GM21619 (cell line): ENCODE measurements at regions not wholly inside any gene's neighbourhood (a gene's known extent, or its start where the extent isn't known, plus 50 kb on each side); places are given as distances from the start of the nearest gene placed in this dataset.
"Not testable (repeated sequence)": the region's sequence is repeated elsewhere in the genome, so short reads cannot be mapped to it uniquely, and the experiment has no call there.

Experiments
- ATAC-seq: cut with Tn5 transposase; IDR thresholded peaks from one replicate; pipeline ENCODE4 v1.9.1; 2021; ENCODE audit not compliant: unreplicated experiment

GRCh38 chr4:24211856-24212255 is 322.0 kb upstream of the PPARGC1A start:
- ATAC-seq: no peak

- ATAC-seq: no peak
Observed at GRCh38 chr4:24210332-24210902, 320.6 kb upstream of the PPARGC1A start.

DNA sequence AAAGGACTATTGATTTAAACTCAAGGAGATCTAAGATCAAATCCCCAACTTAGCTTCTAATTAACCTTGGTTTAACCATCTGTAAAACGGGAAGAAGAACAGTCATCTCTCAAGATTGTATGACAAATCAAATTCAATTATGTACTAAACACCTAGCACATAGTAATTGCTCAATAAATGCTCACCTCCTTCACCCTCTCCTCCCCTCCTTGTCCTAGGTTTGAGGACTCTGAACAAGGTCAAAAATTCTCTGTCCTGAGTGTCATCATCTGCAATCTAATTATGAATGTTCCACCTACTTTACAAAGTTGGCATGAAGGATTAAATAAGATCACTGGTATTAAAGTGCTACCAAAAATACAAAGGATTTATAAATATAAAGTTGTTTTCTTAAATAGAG is 320.1 kb upstream of the PPARGC1A start:
- ATAC-seq: no peak

DNA sequence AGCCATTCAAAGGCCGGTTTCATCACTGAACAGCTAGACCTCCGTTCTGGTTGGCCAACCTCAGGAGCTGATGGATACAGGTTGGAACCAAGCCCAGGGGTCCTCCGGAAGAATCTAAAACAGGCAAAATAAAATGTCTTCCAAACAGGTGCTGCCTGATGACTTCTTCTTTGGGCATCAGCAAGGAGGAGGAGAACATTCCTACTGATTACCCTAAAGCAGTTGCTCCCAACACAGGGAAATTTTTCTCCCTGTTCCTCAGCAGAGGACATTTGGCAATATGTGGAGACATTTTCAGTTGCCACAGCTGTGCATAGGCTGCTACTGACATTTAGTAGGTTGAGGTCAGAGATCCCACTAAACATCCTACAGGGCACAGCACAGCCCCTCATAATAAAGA is 319.3 kb upstream of the PPARGC1A start:
- no peak for ATAC-seq

DNA sequence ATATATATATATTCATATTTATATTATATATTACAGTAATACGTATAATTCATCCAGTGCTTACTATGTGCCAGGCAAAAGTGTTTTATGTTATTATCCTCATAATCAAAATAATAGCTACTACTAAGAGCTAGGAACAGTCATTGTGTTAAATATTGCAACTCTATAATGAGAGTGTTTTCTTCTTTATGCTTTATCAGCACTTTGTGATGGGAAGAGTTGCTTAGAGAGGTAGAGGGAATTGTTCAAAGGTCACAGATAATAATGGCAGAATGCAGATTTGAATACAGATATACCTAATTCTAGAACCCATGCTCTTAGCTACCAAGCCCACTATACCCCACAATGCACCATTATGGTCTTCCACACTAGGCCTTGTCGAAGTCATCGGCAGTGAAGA is 318.8 kb upstream of the PPARGC1A start:
- no peak for ATAC-seq

DNA sequence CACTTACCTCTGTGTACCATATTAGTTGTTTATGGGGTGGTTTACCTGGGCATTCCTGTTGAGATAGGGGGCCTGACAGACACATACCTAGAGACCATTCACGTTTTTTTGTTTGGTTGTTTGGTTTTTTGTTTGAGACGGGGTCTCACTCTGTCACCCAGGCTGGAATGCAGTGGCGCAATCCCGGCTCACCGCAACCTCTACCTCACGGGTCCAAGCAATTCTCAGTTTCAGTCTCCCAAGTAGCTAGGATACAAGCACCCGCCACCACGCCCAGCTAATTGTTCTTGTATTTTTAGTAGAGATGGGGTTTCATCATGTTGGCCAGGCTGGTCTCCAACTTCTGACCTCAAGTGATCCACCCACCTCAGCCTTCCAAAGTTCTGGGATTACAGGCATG is 314.9 kb upstream of the PPARGC1A start:
- ATAC-seq: not testable (repeated sequence)

DNA sequence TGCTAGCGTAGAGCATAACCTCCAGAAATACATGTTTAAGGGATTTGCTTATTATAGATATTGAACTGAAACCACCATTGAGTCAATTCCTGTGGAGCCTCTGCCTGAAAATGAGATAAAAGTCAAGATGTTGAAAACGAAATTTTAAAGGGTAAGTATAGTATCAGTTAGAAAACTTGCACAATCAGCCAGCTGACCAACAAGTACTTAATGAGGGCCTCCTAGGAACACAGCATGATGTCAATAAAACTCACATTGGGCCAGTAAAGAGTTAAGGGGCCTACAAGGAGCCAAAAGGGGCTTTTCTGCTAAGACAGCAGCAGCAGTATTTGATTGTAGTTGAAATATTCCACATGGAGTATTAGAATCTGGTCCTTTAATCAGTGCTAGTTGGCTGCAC is 314.1 kb upstream of the PPARGC1A start:
- no peak for ATAC-seq

DNA sequence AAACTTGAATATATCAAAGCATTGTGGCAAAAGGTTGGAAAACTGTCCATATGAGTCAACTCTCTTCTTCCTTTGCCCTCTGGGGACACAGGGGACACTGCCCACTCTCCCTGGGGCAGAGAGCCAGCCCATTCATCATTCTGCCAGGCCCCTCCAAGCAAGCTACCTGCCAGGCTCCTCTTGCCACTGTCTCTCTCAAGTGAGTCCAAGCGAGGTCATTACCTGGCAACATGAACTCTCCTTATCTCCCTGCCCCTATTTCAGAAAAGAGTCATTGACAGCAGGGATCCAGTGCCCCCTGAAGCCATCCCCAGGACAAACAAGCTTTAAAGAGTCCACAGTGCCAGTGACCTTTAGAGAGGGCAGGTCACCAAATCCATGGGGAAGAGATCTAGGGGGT is 312.7 kb upstream of the PPARGC1A start:
- no peak for ATAC-seq

GRCh38 chr4:24197955-24198354 is 308.1 kb upstream of the PPARGC1A start:
- ATAC-seq: no peak

- ATAC-seq: no peak
Observed at GRCh38 chr4:24196785-24197184, 306.9 kb upstream of the PPARGC1A start.

DNA sequence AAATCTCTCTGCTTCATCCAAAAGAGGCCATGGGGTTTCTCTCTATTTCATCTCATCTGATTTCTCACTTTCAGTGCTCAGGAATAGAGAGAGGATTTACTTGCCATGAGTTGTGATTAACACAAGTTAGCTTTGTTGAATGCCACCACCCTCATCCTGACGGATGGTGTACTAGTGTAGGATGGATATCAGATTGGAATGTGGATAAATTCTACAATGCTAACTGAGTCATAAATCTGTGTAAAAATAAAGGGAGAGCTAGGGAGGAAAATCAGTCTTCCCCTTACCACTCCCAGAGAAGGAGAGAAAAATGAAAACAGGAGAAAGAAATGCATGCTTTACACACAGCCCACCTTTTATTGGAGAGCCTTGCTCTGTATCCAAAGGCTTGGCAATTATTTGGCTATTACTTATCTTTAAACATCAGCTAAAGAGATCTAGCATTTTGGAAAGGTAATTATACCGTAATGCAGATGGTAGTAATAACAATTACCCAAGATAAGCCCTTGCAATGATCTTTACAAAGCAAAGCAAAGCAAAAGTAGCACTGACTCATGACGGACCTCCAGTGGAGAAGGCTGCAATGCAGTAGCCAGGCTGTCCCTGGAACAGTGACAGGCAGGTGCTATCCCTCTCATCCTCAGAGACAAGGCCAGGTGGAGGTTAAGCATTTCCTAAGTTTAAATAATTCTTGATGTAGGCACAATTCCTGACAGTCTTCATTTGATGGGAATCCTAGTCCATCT is 306.3 kb upstream of the PPARGC1A start:
- ATAC-seq: no peak

GRCh38 chr4:24192018-24192641 is 302.3 kb upstream of the PPARGC1A start:
- ATAC-seq: no peak

- ATAC-seq: no peak
Observed at GRCh38 chr4:24190761-24191695, 301.2 kb upstream of the PPARGC1A start.

DNA sequence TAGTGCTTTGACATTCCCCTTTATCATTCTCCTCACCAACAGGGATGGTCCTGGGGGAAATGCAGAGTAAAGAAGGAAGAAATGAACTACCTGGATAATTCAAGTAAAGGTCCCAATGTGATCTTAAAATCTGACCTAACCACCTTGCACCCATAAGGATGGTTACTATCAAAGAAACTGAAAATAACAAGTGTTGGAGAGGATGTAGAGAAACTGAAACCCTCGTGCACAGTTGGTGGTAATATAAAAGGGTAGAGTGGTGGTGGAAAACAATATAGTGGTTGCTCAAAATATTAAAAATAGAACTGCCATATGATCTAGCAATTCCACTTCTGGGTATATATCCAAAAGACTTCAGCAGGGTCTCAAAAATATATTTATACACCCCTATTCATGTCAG is 298.6 kb upstream of the PPARGC1A start:
- ATAC-seq: no peak

DNA sequence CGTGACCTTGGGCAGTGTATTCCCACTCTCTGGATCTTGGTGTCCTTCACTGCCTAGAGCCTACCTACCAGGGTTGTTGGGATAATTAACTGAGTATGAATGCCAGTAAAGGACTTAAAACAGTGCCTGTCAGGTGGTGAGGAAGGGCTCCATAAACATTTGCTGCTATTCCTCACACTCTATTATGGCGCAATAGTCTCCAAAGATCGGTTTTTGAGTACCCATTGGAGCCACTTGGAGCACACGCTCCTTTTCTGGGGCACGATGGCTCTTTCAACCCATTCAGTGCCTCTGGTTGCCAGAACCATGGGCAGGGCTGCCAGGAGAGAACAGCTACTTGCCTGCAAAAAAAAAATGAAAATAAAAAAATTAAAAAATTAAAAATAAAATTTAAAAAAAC is 296.6 kb upstream of the PPARGC1A start:
- no peak for ATAC-seq

DNA sequence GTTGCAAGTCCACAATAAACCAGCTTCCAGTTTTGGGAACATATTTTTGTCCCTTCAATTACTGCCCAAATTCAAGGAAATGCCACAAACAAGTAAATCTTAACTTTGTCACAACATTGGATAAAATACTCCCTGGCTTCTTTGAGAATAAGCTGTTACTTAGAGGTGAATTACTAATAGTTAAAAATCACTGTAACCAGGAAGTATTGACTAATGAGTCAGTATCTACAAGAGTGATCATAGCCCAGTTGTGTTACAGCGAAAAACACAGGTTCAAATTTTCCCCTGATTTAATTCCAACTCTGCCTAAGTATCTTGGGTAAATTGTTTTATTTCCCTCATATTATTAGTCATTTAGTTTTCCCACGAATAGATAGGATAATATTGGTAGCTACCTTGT is 291.2 kb upstream of the PPARGC1A start:
- no peak for ATAC-seq

DNA sequence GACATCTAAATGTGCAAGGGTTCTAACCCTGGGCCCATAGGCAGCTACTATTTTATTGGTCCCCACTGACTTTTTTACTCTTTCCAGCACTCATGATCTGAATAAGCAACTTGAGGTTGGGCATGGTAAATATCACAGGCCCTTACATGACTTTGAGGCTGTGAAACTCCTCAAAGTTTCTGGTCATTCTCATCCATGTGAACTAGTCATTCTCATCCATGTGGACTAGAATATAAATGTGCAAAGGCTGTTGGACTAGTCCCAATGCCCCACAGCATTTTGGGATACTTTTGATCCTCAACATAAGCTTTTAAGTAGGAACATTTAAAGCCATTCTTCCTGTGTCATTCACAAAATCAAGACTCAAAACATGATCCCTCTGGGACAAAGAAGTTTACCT is 290.7 kb upstream of the PPARGC1A start:
- no peak for ATAC-seq

DNA sequence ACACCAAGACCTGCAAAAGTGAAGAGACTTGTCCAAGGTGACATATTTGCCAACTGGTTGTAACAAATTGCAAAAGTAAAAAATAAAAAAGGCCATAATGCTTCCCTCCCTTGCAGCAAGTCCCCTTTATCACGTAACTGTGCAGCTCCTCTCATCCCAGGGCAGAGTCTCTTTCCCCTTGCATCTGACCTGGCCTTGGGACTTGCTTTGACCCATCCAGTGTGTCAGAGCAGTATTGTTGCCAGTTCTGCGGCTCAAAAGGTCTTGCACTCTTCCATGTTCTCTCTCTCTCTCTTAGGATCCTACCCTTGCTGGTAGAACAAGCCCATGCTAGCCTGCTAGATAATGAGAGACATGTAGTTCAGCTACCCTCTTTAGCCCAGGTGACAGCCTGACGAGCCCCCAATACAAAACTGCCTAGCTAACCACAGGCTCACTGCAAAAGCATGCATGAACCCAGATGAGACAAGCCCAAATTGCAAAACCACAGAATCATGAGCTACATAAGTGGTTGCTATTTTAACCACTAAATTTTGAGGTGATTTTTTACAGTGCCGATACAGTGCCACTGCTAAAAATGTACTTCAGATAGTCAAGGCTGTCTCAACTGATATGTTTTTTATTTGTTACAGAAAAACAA is 289.5 kb upstream of the PPARGC1A start:
- no peak for ATAC-seq

DNA sequence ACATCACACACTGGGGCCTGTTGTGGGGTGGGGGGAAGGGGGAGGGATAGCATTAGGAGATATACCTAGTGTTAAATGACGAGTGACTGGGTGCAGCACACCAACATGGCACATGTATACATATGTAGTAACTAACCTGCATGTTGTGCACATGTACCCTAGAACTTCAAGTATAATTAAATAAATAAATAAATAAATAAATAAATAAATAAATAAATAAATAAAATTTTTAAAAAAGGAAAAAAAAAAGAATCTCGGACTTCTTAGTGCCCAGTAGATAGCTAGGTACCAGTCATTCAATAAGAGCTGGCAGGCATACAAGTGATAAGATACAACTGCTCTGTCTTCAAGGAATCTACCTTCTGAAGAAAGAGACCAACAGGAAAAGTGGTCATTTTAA is 287.6 kb upstream of the PPARGC1A start:
- ATAC-seq: not testable (repeated sequence)

DNA sequence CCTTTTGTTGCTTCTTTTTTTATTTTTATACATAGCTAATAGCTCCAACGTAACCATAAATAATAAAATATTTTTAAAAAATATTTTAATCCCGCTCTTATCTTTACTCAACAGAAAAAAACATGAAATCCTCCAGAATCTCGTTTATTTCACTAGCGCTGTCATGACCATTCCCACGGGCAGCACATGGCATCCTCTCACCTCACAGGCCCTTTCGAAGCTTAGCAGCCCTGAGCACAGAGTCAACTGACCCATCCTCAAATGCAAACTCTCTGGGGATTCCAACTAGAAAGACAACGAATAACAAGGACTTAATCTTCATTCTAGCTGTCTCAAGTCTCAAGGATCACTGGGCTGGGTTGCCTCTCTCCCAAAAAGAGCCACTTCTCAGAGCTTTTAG is 285.9 kb upstream of the PPARGC1A start:
- ATAC-seq: no peak

DNA sequence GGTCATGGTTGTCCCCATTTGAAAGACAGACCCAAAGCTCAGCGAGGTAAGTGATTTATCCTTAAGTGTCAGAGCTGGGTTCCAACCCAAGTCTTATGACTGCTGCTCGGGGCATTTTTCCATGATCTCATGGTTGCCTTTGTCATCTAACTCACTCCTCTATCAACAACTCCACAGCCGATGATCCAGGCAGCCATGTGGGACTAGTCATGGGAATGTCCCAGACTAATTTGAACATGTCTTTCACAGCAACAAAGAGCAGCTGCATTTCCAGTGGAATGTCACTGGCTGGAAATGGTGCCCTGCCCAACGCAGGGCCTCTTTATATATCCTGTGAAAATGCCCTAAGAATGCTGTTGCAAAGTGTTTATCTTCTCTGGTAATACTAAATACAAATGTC is 284.8 kb upstream of the PPARGC1A start:
- ATAC-seq: no peak
